HG03108 (cell line): ENCODE measurements at regions not wholly inside any gene's neighbourhood (a gene's known extent, or its start where the extent isn't known, plus 50 kb on each side); places are given as distances from the start of the nearest gene placed in this dataset.
"Not testable (repeated sequence)": the region's sequence is repeated elsewhere in the genome, so short reads cannot be mapped to it uniquely, and the experiment has no call there.

ENCODE experiments used
- ATAC-seq: cut with Tn5 transposase; IDR thresholded peaks from one replicate; pipeline ENCODE4 v1.9.1; 2021; ENCODE audit warnings: moderate library complexity; ENCODE audit not compliant: unreplicated experiment

DNA sequence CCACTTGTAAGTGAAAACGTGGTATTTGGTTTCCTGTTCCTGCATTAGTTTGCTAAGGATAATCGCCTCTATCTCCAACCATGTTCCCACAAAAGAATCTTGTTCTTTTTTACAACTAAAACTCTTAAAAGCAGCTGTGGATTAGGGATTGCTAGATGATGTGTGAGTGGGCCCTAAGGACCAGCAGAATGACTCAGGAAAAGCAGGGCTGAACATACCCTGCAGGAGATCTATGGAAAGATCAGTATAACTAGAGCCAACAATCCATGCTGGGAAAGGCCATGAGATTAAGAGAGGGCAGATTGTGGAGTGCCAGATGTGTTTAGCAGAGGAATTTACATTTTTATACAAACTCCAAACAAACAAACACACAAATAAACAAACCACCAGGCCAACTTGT lies 128.4 kb upstream of the TMEM164 start:
- ATAC-seq: no peak

DNA sequence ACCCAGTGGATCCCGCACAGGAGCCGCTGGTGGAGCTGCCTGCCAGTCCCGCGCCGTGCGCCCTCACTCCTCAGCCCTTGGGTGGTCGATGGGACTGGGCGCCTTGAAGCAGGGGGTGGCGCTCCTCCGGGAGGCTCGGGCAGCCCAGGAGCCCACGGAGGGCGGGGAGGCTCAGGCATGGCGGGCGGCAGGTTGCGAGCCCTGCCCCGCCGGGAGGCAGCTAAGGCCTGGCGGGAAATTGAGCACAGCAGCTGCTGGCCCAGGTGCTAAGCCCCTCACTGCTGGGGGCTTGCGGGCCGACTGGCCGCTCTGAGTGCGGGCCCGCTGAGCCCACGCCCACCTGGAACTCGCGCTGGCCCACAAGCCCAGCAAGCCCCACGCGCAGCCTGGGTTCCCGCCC lies 127.1 kb upstream of the TMEM164 start:
- no peak for ATAC-seq

DNA sequence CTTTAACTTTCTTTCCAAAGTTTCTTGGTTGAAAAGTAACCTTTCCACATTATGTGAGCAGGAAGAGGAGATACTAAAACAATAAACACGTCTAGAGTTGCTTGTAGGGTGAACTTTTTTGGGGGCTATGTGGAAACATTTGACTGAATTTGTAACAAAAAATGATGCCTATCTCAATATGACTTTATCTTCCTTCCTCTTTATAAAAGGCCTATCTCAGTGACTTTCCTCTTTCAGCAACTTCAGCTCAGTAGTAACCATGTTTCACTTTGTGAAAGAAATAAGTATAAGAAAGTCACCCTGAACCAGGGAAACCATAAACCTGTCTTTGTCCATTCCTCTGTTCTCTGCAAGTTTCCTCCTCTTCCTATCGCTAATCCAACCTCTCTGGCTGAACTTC lies 124.7 kb upstream of the TMEM164 start:
- ATAC-seq: no peak

DNA sequence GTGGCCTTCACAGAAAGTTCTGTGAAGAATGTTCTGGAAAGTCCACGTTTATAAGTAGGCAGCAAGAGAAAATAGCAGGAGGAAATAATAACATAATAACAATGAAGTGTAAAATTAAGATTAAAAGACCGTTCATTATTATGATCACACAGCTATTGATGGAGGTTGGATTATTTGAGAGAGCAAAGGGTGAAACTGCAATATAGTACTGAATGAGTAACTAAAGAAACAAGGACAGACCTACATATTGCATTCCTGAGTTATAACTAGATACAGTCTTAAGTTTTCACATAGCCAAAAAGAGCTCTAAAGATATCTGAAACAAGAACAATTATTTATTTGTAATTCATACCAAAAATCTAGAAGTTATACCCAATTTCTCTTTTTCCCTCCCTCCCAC lies 122.9 kb upstream of the TMEM164 start:
- no peak for ATAC-seq

DNA sequence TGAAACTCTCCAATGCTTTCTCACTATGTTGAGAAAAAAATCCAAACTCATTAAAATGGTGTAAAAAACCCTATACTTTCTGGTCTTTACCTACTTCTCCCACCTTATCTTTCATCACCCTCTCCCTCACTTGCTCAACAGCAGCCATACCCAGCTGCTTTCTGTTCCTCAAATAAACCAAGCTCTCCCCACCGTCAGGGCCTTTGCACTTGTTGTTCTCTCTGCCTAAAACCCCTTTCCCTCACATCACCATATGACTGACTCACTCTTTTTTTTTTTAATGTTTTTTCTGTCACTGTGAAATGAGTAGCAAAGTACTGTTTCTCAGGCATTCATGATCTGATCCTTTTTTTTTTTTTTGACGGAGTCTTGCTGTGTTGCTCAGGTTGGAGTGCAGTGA lies 122.3 kb upstream of the TMEM164 start:
- peak; percentile 90 for ATAC-seq

DNA sequence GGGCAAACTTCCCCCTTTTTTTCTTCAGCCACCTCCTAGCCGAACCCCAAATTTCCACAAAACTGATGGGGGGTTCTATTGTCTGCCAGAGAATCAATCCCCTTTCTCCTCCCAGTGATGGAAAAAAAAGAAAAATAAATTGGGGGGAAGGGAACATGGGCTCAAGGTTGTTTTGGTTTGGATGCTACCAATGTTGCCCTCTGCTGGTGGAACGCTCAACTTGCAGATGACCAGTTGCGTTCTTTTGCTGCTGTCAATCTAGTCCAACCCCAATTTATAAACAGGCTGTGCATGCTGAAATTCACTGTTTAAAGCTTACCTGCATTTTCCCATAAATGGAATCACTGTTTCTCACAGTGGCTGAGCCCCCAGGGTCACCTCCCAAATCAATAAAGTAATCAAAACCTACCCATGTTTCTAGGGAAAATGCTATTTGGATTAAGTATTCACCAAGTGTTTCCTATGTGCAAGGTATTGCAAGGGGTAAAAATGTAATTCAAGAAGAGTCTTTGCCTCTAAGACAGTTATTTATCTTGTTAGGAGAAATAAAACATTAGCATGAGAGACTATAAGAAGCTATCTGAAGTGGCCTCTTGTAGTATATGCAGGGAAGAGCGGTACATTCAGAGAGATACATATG lies 116.7 kb upstream of the TMEM164 start:
- ATAC-seq: no peak

DNA sequence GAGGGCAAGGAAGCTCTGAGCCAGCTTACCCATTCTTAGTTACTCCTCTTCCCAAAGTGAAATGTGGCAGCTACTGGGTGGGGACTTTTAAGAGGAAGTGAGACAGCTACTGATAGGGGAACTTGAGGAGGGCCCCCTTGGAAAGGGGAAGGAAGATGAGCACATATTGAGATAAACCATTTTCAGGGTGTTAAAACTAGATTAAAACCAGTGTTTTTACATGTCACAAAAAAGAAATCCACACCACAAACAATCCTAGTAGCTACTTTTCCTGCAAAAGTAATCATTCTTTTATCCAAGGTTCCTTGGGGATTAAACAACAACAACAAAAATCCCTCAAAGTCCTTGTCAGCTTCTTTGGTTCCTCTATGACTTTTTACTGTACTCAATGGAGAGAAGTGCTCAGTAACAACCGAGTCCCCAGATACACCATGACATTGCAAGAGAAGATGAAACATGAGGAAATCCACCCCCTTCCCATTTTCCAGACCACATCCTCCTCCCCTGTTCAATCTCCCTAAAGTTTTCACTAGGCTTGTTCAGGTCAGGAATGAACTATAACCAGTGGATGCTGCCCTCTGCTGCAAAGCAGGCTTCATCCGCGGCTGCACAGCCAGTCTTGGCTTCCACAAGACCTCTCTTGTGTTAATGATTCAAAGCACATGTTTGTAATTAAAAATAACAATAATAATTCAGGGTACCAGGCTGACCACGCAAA lies 113.5 kb upstream of the TMEM164 start:
- ATAC-seq: no peak

DNA sequence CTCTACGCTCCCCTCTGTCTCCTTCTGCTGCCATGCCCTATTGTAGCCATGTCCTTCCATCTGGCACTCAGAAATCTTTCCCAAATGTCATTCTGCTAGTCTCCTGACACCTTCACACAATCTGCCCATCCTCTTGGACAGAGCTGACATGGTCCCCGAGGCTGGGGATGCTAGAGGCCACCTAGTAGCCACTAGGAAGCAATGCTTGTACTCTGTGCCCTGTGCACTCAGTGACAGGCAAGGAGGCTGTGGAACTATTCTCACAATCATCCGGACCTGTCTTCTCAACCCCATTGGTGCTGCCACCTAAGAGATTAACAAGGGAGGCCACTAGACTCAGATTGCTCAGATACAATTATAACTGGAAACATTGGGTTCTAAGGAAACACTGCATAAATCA lies 112.6 kb upstream of the TMEM164 start:
- no peak for ATAC-seq

DNA sequence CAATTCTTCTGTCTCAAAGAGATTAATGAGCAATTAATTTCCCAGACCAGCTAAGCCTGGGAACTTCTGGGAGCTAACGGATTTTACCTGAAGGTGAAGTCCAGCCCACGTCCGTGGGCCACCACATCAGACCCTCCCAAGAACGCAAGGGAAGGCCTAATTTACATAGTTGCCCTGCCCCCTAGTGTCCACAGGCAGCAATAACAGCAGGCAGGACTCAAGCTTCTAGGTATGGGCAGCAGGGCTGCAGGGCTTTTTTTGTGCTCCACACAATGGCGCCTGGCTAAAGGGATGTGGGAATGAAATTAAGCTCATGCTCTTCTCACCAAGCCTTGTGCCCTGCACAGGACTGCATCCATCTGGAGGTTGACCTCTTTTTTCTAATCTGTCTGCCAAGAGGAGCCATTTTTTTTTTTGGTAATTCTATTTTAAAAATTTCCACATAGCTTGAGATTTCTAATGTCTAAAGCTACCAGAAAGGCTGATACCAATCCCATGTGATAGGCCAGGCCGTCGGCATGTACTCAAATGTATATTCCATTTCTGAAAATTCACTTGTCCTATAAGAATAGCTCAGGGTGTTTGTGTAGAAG lies 111.9 kb upstream of the TMEM164 start:
- peak; percentile 54 for ATAC-seq

DNA sequence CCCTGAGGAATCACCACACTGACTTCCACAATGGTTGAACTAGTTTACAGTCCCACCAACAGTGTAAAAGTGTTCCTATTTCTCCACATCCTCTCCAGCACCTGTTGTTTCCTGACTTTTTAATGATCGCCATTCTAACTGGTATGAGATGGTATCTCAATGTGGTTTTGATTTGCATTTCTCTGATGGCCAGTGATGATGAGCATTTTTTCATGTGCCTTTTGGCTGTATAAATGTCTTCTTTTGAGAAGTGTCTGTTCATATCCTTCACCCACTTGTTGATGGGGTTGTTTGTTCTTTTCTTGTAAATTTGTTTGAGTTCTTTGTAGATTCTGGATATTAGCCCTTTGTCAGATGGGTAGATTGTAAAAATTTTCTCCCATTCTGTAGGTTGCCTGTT lies 106.9 kb upstream of the TMEM164 start:
- not testable (repeated sequence) for ATAC-seq

DNA sequence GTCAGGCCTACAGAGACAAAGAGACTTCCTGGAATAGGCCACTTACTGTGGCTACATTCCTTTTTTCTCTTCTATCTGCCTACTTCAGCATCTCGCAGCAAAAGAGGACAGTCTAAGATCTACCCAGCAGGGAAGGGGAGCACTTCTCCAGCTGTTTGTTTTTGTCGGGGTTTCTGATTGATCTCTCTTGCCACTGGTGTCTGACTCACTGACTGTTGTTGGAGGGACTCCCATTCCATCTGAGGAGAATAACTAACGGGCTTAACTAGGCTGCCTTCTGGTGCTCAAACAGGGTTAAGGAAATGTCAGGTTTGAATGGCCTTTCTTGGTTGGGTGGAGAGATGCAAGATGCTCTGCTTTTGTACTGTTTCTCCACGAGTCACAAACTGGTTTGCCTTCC lies 100.2 kb upstream of the TMEM164 start:
- ATAC-seq: no peak

DNA sequence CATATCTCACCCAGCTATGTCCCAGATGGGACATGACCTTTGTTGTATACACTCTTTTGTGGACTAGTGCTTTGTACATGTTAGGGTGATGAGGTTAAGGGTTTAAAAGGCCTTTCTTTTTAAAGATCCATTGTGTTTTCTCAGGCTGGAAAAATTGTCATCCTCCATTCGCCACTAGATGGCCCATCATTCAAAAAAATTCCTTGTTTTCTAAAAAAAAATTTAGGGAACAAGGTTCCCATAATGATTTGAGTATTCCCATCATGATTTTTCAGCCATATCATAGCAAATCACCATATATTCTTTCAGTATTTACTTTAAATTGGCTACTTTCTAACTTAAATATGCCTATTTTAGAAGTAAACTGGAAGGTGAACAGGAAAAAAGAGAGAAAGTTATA lies 91.9 kb upstream of the TMEM164 start:
- ATAC-seq: no peak

DNA sequence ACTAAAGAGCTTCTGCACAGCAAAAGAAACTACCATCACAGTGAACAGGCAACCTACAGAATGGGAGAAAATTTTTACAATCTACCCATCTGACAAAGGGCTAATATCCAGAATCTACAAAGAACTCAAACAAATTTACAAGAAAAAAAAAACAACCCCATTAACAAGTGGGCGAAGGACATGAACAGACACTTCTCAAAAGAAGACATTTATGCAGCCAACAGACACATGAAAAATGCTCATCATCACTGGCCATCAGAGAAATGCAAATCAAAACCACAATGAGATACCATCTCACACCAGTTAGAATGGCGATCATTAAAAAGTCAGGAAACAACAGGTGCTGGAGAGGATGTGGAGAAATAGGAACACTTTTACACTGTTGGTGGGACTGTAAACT lies 89.9 kb upstream of the TMEM164 start:
- not testable (repeated sequence) for ATAC-seq

DNA sequence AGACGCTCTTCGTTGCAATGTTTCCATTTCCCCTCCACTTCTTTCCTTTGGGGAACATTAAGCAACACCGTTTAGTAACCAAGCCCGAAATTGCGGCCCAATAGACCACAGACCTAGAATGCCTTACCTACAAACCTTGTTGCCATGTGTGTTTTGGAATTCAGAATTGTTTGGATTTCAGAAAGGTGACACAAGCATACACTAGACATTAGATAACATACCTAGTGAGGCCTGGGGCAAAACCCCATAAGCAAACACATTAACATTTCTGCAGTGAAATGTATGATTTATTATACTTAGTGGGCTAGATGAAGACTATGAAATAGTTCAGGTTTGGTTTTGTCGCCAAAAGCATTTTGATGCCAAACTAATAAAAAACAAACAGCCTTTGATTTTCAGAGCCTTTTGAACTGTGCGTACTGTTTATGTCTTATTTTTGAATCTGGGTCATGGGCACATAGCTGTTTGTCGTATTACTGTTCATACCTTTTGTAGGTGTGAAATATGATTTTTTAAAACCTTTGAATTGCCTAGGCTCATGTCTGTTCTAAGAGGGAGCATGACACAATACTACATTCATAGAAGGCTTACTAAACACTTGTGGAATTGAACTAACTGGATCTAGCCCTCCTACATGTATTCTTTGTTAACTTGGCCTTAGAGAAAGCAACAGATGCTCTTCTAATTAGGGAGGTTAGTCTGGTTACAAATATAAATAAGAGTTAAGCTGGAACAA lies 88.6 kb upstream of the TMEM164 start:
- ATAC-seq: no peak

DNA sequence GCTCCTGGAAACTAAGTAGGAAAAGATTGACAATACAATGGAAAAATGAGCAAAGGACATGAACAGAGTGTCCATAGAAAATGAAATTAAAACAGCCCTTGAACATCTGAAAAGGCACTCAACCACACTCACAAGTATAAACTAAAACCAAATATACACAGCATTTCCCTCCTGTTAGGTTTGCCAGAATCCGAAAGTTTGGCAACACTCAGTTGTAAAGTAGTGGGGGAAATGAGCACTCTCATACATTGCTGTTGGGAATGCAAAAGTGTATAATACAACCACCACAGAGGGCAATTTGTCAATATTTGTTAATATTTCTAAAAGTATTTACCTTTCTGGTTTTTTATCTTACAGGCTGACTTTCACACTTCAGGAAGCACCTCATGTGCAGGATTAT lies 84.2 kb upstream of the TMEM164 start:
- ATAC-seq: no peak

DNA sequence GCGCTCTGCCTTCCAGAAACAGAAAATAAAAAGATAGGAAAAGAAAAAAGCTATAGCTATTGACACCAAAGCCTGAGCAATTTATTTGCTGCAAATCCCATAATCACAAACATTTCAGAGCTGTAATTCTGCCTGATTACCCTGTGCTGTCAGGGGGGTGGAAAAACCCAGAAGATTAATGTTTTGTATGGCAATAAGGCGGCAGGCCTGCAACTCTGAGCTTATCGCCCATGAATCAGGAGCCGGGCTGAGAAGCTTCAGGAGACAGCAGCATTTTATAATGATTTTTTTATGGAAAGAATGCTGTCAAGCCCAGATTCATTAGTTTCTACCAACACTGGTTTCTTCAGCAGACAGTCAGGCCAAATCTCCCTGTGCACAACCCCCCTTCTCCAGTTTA lies 82.6 kb upstream of the TMEM164 start:
- ATAC-seq: no peak

DNA sequence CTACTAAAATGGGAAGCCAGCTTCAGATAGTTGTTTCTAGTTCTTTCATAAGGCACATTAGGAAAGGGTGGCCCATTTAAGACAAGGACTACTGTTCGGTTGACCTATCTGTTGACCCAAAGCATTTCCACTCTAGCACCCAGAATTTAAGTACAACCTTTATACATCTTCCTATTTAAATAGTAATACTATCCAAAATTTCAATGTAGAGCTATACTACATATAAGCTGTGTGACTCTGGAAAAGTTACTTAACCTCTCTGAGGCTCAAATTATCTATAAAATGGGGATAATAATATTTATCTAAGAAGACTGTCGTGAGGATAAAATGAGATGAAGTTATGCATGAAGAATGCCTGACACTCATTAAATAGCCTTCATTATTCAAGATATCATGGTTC lies 82.0 kb upstream of the TMEM164 start:
- no peak for ATAC-seq

DNA sequence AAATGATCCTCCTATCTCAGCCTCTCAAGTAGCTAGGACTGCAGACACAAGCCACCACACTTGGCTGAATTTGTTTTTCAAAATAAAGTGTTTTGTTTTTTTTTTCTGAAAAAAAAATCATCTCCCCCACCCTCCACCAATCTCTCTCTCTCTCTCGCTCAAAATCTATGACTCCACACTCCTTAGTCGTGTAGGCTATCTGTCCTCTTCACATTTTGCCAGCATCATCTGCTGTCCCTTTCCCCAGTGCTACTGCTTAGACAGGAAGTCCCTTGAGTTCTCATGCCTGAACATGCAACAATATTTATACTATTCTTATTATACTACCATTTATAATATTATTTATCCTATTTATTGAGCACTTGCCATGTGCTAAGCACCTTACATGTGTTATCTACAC lies 80.7 kb upstream of the TMEM164 start:
- ATAC-seq: no peak

DNA sequence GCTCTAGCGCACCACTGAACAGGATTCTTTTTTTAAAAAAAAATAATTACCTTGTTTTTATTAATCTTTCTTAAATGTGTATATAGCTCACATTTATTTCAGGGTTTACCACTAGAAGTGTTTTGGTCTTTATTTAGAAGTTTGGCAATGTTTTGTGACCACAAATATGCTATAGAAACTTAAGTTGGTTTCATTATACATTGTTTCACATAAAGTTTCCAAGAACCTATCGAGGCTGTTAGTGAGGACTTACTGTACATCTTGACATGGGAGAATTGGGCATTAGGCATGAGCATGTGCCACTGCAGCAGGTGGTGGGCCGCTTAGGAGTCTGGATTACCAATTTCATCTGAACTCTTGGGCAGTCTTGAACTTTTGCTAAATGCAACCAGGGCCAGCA lies 77.9 kb upstream of the TMEM164 start:
- not testable (repeated sequence) for ATAC-seq

DNA sequence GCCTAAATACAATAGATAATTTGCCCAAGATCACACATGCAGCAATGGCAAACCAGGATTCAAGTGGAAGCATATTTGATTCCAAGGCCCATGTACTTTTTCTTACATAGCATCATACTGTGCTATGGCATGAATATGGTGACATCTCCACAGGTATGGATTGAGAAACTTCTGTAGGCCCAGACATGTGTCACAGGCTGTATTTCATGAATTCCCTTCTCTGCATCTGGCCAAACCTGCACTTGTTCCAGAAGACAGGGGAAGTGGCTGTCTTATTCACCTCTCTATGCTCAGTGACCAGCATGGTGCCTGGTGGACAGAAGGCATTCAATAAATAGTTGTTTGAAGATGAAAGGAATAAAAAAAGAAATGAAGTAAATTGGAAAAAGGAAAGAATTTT lies 77.3 kb upstream of the TMEM164 start:
- no peak for ATAC-seq

DNA sequence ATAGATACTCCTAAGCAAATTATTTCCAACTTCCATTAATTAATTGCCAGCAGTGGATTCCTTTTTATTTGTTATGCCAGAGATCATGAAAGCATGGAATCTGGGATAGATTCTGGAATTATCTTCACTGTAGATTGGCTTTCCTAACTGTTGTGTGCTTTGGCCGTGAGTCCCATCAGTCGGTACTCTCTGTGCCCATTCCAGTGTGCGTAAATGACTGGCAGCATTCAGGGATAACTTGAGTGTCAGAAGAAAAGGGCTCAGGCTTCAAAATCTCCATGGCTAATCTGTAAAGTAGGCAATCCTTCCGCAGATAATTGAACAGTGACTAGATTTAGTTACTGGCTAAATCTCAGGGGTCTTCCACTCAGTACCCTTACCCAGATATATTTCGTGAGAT lies 76.8 kb upstream of the TMEM164 start:
- no peak for ATAC-seq
